Keratinocyte (primary cell): ENCODE measurements at regions not wholly inside any gene's neighbourhood (a gene's known extent, or its start where the extent isn't known, plus 50 kb on each side); places are given as distances from the start of the nearest gene placed in this dataset.

Source experiments
- EZH2 ChIP-seq: IDR thresholded peaks from one replicate; pipeline ENCODE4 v1.6.1; 2012; ENCODE audit warnings: inconsistent platforms, mild to moderate bottlenecking, low read length, moderate library complexity
- TF ChIP-seq, protein P1 (sequence below), 3 experiments: IDR thresholded peaks in 1 of 3; conservative IDR thresholded peaks in 1 of 3; optimal IDR thresholded peaks in 1 of 3; 2 replicates in 2 of 3; 3 replicates in 1 of 3; pipeline versions ENCODE3 to v1.5.1; 2011; ENCODE audit warnings: low read length in 3 of 3, mild to moderate bottlenecking in 3 of 3, moderate library complexity in 2 of 3, control low read depth in 1 of 3, inconsistent platforms in 1 of 3; ENCODE audit not compliant: insufficient read depth in 2 of 3; ENCODE audit errors: extremely low read depth in 1 of 3

DNA sequence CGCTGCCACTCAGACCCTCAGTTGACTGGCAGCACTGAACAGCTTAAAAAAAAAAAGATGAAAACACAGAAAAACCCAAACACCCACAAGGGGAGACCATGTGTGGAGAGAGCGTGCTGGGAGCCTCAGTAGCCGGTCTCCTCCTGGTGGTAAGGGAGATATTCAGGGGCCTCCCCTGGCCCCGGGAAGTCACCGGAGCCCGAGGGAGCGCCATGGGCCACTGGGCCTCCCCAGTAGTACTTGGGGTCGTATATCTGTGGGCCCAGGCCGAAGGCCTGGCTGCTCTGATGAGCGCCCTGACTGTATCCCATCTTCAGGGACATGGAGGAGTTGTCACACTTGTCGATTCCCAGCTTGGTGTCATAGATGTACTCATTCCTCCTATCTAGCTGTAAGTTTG is 145.7 kb upstream of the TEKT4 start:
- TF ChIP-seq, protein P1, sequence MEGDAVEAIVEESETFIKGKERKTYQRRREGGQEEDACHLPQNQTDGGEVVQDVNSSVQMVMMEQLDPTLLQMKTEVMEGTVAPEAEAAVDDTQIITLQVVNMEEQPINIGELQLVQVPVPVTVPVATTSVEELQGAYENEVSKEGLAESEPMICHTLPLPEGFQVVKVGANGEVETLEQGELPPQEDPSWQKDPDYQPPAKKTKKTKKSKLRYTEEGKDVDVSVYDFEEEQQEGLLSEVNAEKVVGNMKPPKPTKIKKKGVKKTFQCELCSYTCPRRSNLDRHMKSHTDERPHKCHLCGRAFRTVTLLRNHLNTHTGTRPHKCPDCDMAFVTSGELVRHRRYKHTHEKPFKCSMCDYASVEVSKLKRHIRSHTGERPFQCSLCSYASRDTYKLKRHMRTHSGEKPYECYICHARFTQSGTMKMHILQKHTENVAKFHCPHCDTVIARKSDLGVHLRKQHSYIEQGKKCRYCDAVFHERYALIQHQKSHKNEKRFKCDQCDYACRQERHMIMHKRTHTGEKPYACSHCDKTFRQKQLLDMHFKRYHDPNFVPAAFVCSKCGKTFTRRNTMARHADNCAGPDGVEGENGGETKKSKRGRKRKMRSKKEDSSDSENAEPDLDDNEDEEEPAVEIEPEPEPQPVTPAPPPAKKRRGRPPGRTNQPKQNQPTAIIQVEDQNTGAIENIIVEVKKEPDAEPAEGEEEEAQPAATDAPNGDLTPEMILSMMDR (optimal IDR thresholded peaks at IDR 0.05 in 1 of 3, IDR thresholded peaks at IDR 0.05 in 1 of 3, conservative IDR thresholded peaks at IDR 0.05 in 1 of 3; ENCODE audit: extremely low read depth in 1 of 3, insufficient read depth in 2 of 3, low read length in 3 of 3): no peak
- TF ChIP-seq EZH2: no peak
